ENCODE measurements at regions not wholly inside any gene's neighbourhood (a gene's known extent, or its start where the extent isn't known, plus 50 kb on each side); places are given as distances from the start of the nearest gene placed in this dataset.

GRCh38 chr6:100289285-100289684 is 175.4 kb downstream of the SIM1 start:
- no peak for DNase-seq (ENCODE audit: low spot score)
- in situ Hi-C loops (cut with MboI; ENCODE audit: low sequenced_read_pairs, unreplicated experiment) = no loop called here
- no peak for TF ChIP-seq CTCF (IDR thresholded peaks at IDR 0.05; ENCODE audit: borderline replicate concordance, control extremely low read depth, extremely low read depth, insufficient read depth, missing control alignments)

DNA sequence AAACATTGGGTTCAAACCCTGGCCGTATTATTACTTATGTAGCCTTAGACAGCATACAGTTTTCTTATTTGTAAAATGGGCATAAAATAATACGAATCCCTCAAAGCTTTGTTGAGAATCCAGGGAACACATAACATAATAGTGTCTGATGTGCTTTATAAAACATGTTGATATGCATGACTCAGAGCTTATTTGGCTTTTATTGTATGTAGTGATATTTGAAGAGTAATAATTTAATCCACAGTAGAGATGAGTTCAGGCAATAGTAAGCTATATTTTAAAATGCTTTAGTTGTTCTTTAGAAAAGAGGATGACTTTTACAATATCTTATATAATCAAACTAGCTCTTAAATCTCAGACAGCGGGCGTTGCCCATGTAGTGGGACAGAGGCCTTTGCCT is 176.4 kb downstream of the SIM1 start:
- TF ChIP-seq CTCF (IDR thresholded peaks at IDR 0.05; ENCODE audit: borderline replicate concordance, control extremely low read depth, extremely low read depth, insufficient read depth, missing control alignments) = no peak
- in situ Hi-C loops (cut with MboI; ENCODE audit: low sequenced_read_pairs, unreplicated experiment) = no loop called here

GRCh38 chr6:100283285-100283684 is 181.4 kb downstream of the SIM1 start:
- TF ChIP-seq CTCF (IDR thresholded peaks at IDR 0.05; ENCODE audit: borderline replicate concordance, control extremely low read depth, extremely low read depth, insufficient read depth, missing control alignments) = no peak
- in situ Hi-C loops (cut with MboI; ENCODE audit: low sequenced_read_pairs, unreplicated experiment) = no loop called here
- no peak for DNase-seq (ENCODE audit: low spot score)

More for the DNA sequence above, 176.4 kb downstream of the SIM1 start:
- no peak for DNase-seq (ENCODE audit: low spot score)

DNA sequence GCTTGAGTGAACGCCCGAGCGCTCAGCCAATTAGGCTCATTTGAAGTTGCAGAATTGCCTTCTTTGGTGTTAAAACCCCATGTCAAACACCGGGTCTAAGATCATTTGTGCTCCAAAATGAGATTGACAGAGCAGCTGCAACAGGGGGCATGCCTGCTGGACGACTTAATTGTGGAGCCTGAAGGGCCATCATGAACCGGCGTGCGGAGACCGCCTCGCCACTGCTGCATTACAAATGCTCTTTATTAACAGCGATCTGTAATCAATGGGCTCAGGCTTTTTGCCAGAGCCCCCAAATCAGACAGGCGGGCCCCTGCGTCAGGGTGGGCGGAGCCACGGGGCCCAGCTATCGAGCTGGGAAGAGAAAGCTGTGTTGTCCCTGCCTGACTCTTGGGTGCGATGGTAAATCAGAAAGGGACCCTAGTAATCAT is 183.2 kb downstream of the SIM1 start:
- no peak for DNase-seq (ENCODE audit: low spot score)
- no peak for TF ChIP-seq CTCF (IDR thresholded peaks at IDR 0.05; ENCODE audit: borderline replicate concordance, control extremely low read depth, extremely low read depth, insufficient read depth, missing control alignments)
- in situ Hi-C loops (cut with MboI; ENCODE audit: low sequenced_read_pairs, unreplicated experiment) = no loop called here

- no peak for DNase-seq (ENCODE audit: low spot score)
- in situ Hi-C loops (cut with MboI; ENCODE audit: low sequenced_read_pairs, unreplicated experiment) = no loop called here
- no peak for TF ChIP-seq CTCF (IDR thresholded peaks at IDR 0.05; ENCODE audit: borderline replicate concordance, control extremely low read depth, extremely low read depth, insufficient read depth, missing control alignments)
Measured at GRCh38 chr6:100276311-100277057, 188.2 kb downstream of the SIM1 start.

GRCh38 chr6:100274147-100274546 is 190.6 kb downstream of the SIM1 start:
- TF ChIP-seq CTCF (IDR thresholded peaks at IDR 0.05; ENCODE audit: borderline replicate concordance, control extremely low read depth, extremely low read depth, insufficient read depth, missing control alignments) = no peak
- no peak for DNase-seq (ENCODE audit: low spot score)
- in situ Hi-C loops (cut with MboI; ENCODE audit: low sequenced_read_pairs, unreplicated experiment) = no loop called here
